ENCODE measurements at regions not wholly inside any gene's neighbourhood (a gene's known extent, or its start where the extent isn't known, plus 50 kb on each side); places are given as distances from the start of the nearest gene placed in this dataset.
"Not testable (repeated sequence)": the region's sequence is repeated elsewhere in the genome, so short reads cannot be mapped to it uniquely, and the experiment has no call there.

DNA sequence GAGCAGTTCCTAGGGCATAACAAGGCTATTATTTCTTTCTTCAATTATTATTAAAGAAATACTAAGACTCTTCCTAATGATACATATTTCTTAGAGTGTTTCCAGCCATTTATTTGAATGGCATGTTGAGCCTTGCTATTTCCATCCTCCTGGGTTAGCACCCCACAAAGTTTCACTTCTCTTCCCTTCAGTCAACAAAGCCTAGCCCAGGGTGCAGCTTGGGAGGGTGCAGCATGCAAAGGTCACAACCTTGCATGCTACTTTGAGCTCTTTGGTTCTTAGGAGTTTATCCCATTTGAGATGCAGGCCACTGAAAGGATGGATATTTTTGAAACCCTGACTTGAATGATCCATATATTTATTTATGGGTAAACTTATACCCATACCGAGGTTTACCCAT is 454.4 kb upstream of the MEIS1 start:
- H3K36me3 ChIP-seq = no peaks in the 10 kb centered on the region
- intact Hi-C loops (cut with DNase I) = no loop called here
- no peak overlapping the region for H3K4me3 ChIP-seq

DNA sequence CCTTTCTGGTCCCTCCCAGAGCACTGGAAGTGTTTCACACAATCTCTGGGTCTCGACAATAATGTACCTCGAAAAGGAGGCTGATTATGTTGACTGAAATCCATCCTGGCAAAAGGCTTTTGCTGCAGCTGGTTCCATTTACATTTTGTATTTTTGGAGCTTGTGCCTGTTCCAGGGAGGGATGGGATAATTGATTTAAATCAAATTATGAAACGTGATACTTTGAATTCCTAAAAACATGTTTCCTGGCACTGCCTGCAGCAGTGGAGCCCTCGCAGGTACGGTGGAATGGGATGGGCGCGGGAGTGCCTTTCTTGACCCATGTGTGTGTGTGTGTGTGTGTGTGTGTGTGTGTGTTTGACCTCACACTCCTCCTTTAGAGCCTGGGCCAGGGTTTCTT is 455.5 kb upstream of the MEIS1 start:
- H3K27me3 ChIP-seq = no peaks in the 10 kb centered on the region
- H3K4me1 ChIP-seq = no peaks in the 10 kb centered on the region
- TF ChIP-seq, protein P1, sequence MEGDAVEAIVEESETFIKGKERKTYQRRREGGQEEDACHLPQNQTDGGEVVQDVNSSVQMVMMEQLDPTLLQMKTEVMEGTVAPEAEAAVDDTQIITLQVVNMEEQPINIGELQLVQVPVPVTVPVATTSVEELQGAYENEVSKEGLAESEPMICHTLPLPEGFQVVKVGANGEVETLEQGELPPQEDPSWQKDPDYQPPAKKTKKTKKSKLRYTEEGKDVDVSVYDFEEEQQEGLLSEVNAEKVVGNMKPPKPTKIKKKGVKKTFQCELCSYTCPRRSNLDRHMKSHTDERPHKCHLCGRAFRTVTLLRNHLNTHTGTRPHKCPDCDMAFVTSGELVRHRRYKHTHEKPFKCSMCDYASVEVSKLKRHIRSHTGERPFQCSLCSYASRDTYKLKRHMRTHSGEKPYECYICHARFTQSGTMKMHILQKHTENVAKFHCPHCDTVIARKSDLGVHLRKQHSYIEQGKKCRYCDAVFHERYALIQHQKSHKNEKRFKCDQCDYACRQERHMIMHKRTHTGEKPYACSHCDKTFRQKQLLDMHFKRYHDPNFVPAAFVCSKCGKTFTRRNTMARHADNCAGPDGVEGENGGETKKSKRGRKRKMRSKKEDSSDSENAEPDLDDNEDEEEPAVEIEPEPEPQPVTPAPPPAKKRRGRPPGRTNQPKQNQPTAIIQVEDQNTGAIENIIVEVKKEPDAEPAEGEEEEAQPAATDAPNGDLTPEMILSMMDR (IDR thresholded peaks at IDR 0.05) = no peak
- H3K36me3 ChIP-seq = no peaks in the 10 kb centered on the region
- DNase-seq (no peak), ATAC-seq (no peak)
- intact Hi-C loops (cut with DNase I) = no loop called here
- H3K9me3 ChIP-seq = no peaks in the 10 kb centered on the region
- no peak overlapping the region for H3K4me3 ChIP-seq
- H3K27ac ChIP-seq = no peak overlapping the region

More for the DNA sequence above, 454.4 kb upstream of the MEIS1 start:
- H3K4me1 ChIP-seq = no peaks in the 10 kb centered on the region
- ATAC-seq (no peak), DNase-seq (no peak)
- TF ChIP-seq, protein P1 (IDR thresholded peaks at IDR 0.05) = no peak
- H3K27ac ChIP-seq = no peak overlapping the region
- H3K9me3 ChIP-seq = no peaks in the 10 kb centered on the region
- H3K27me3 ChIP-seq = no peaks in the 10 kb centered on the region

DNA sequence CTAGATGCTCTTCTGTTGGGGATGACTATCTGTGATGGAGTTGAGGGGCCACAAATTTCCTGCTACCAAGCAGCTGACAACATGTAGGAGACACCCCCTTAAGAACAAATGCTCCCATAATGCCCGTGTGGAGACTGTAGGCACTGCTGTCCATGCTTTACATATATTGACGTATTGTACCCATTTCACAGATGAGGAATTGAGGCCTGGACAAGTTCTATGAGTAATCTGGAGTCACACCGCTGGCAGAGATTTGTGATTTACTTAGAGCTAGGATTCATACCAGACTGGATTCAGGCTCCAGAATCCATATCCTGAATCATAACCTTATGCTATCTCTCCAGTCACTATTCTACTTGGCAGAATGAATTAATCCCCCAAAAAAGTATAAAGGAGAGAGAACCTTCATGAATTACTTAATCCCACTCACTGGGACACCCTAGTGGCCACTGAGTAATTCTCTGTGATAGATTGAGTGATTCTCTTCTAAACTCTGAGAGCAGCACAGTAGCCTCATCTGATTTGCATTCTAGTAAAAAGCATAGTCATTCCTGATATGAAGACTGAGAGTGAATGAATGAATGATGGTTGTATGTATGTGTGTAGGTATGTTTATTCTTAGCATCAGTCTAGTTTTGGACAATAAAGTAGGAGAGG is 460.7 kb upstream of the MEIS1 start:
- no peaks in the 10 kb centered on the region for H3K36me3 ChIP-seq
- no peak overlapping the region for H3K4me3 ChIP-seq
- no peaks in the 10 kb centered on the region for H3K9me3 ChIP-seq
- no peak overlapping the region for H3K27ac ChIP-seq
- TF ChIP-seq, protein P1 (IDR thresholded peaks at IDR 0.05) = no peak
- no peak for DNase-seq
- intact Hi-C loops (cut with DNase I) = no loop called here
- ATAC-seq = no peak
- no peaks in the 10 kb centered on the region for H3K27me3 ChIP-seq
- H3K4me1 ChIP-seq = no peaks in the 10 kb centered on the region

DNA sequence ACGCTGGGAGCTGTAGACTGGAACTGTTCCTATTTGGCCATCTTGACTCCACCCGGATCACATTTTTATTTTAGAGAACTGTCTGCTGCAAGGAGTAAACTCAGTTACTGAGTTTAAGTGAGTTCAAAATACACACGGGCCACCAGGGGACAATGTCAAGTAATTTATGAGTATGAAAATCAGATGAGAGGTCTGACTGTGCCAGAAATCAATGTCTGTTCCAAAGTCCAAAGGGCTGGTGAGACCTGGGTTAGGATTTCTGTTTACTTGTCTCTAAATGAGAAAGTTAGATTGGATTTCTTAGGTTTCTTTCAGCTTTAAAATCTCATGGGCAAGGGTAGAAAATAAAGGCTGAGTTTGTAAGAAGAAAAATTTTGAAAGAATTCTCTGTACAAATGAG is 465.8 kb upstream of the MEIS1 start:
- H3K4me3 ChIP-seq = no peak overlapping the region
- no peak for ATAC-seq
- no peaks in the 10 kb centered on the region for H3K36me3 ChIP-seq
- no peaks in the 10 kb centered on the region for H3K27me3 ChIP-seq
- no peak for DNase-seq
- H3K4me1 ChIP-seq = no peaks in the 10 kb centered on the region
- no peak overlapping the region for H3K27ac ChIP-seq
- TF ChIP-seq, protein P1 (IDR thresholded peaks at IDR 0.05) = no peak
- H3K9me3 ChIP-seq = no peaks in the 10 kb centered on the region
- intact Hi-C loops (cut with DNase I) = no loop called here

DNA sequence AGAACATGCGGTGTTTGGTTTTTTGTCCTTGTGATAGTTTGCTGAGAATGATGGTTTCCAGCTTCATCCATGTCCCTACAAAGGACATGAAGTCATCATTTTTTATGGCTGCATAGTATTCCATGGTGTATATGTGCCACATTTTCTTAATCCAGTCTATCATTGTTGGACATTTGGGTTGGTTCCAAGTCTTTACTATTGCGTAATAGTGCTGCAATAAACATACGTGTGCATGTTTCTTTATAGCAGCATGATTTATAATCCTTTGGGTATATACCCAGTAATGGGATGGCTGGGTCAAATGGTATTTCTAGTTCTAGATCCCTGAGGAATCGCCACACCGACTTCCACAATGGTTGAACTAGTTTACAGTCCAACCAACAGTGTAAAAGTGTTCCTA is 471.6 kb upstream of the MEIS1 start:
- H3K27ac ChIP-seq; intact Hi-C loops (cut with DNase I); H3K27me3 ChIP-seq; H3K9me3 ChIP-seq; H3K4me3 ChIP-seq; DNase-seq; ATAC-seq; H3K36me3 ChIP-seq; H3K4me1 ChIP-seq: not testable (repeated sequence)

DNA sequence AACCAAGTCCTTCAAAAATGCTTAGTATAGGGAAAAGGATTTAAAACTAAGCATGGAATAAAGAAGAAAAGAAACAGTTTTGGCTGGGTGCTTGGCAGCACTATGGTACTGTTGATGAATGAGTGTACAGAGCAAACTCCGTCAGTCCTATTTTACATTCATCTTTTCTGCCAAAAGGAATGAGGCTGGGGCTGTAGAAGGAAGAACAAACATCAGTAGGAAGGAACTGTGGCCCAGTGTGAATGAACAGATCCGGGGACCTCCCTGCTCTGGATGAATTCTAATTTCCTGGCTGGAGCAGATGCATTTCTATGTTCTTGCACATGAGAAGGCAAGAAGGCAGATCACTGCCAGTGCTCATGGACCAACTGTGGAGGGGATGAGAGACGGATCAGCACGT is 474.0 kb upstream of the MEIS1 start:
- intact Hi-C loops (cut with DNase I) = no loop called here
- DNase-seq (no peak), ATAC-seq (no peak)
- no peak overlapping the region for H3K4me3 ChIP-seq
- no peaks in the 10 kb centered on the region for H3K36me3 ChIP-seq
- H3K4me1 ChIP-seq = no peaks in the 10 kb centered on the region
- TF ChIP-seq, protein P1 (IDR thresholded peaks at IDR 0.05) = no peak
- H3K27ac ChIP-seq = no peak overlapping the region
- H3K9me3 ChIP-seq = no peaks in the 10 kb centered on the region
- no peaks in the 10 kb centered on the region for H3K27me3 ChIP-seq

Measured in upper lobe of right lung (tissue), 1 donor.